ENCODE measurements at regions not wholly inside any gene's neighbourhood (a gene's known extent, or its start where the extent isn't known, plus 50 kb on each side); places are given as distances from the start of the nearest gene placed in this dataset.
"Not testable (repeated sequence)": the region's sequence is repeated elsewhere in the genome, so short reads cannot be mapped to it uniquely, and the experiment has no call there.

- H3K4me3 ChIP-seq (replicated peaks; ENCODE audit: low read depth, low read length) = no peak overlapping the region
- TF ChIP-seq CTCF (IDR thresholded peaks at IDR 0.05; ENCODE audit: low read length, missing control alignments) = no peak
- DNase-seq (ENCODE audit: low read depth) = no peak
Measured at GRCh38 chr2:15693926-15694588, 102.4 kb downstream of the DDX1 start.

- no peak overlapping the region for H3K4me3 ChIP-seq (replicated peaks; ENCODE audit: low read depth, low read length)
- TF ChIP-seq CTCF (IDR thresholded peaks at IDR 0.05; ENCODE audit: low read length, missing control alignments) = no peak
- no peak for DNase-seq (ENCODE audit: low read depth)
Measured at GRCh38 chr2:15694589-15694986, 102.9 kb downstream of the DDX1 start.

- no peak for DNase-seq (ENCODE audit: low read depth)
- TF ChIP-seq CTCF (IDR thresholded peaks at IDR 0.05; ENCODE audit: low read length, missing control alignments) = no peak
- no peak overlapping the region for H3K4me3 ChIP-seq (replicated peaks; ENCODE audit: low read depth, low read length)
Measured at GRCh38 chr2:15695582-15696330, 104.1 kb downstream of the DDX1 start.

GRCh38 chr2:15696606-15697170 lies 105.0 kb downstream of the DDX1 start:
- not testable (repeated sequence) for H3K4me3 ChIP-seq (replicated peaks; ENCODE audit: low read depth, low read length); DNase-seq (ENCODE audit: low read depth)

- no peak for DNase-seq (ENCODE audit: low read depth)
- no peak for TF ChIP-seq CTCF (IDR thresholded peaks at IDR 0.05; ENCODE audit: low read length, missing control alignments)
- no peak overlapping the region for H3K4me3 ChIP-seq (replicated peaks; ENCODE audit: low read depth, low read length)
Measured at GRCh38 chr2:15700131-15700530, 108.5 kb downstream of the DDX1 start.

- no peak for TF ChIP-seq CTCF (IDR thresholded peaks at IDR 0.05; ENCODE audit: low read length, missing control alignments)
Measured at GRCh38 chr2:15700599-15701340, 109.1 kb downstream of the DDX1 start.

GRCh38 chr2:15701341-15701907 lies 109.8 kb downstream of the DDX1 start:
- H3K4me3 ChIP-seq (replicated peaks; ENCODE audit: low read depth, low read length) = no peak overlapping the region
- TF ChIP-seq CTCF (IDR thresholded peaks at IDR 0.05; ENCODE audit: low read length, missing control alignments) = no peak
- no peak for DNase-seq (ENCODE audit: low read depth)

More at GRCh38 chr2:15700599-15701340, 109.1 kb downstream of the DDX1 start:
- no peak overlapping the region for H3K4me3 ChIP-seq (replicated peaks; ENCODE audit: low read depth, low read length)
- no peak for DNase-seq (ENCODE audit: low read depth)
